Upper lobe of right lung (tissue), 1 donor: ENCODE measurements at regions not wholly inside any gene's neighbourhood (a gene's known extent, or its start where the extent isn't known, plus 50 kb on each side); places are given as distances from the start of the nearest gene placed in this dataset.
A peak's percentile ranks its signal among the peaks of the same experiment; 100 is the strongest.
"Not testable (repeated sequence)": the region's sequence is repeated elsewhere in the genome, so short reads cannot be mapped to it uniquely, and the experiment has no call there.

Experiments used
- ATAC-seq: fragments of 200-7000 bp; cut with Tn5 transposase; one replicate; pipeline ENCODE4 v1.9.1; 2020; ENCODE audit warnings: mild to moderate bottlenecking, moderate library complexity
- DNase-seq: peaks from one replicate; pipeline ENCODE4 v3.0.0-alpha.2; 2020
- H3K27ac ChIP-seq: fragments of 200-600 bp; one replicate; pipeline ENCODE4 v1.8.0; 2022
- H3K27me3 ChIP-seq: fragments of 200-600 bp; one replicate; pipeline ENCODE4 v1.8.0; 2022; ENCODE audit warnings: mild to moderate bottlenecking
- H3K36me3 ChIP-seq: fragments of 200-600 bp; one replicate; pipeline ENCODE4 v1.8.0; 2022
- H3K4me1 ChIP-seq: fragments of 200-600 bp; one replicate; pipeline ENCODE4 v1.8.0; 2022
- H3K4me3 ChIP-seq: fragments of 200-600 bp; one replicate; pipeline ENCODE4 v1.8.0; 2022; ENCODE audit warnings: mild to moderate bottlenecking
- H3K9me3 ChIP-seq: fragments of 200-600 bp; one replicate; pipeline ENCODE4 v1.8.0; 2022
- intact Hi-C: fragments of 100-400 bp; cut with DNase I; formaldehyde crosslinking; loops from one replicate; pipeline ENCODE4 v1.11.0; 2022
- donor health status: DM: no; HTN: yes; CAD: no; lungs with severe emphysema.

- H3K9me3 ChIP-seq, H3K27me3 ChIP-seq, H3K4me1 ChIP-seq, H3K36me3 ChIP-seq, intact Hi-C loops, H3K27ac ChIP-seq, ATAC-seq, H3K4me3 ChIP-seq: not testable (repeated sequence)
- peak; percentile 19 for DNase-seq
These were observed 786.1 kb downstream of the OR4C45 start for GRCh38 chr11:50818789-50819188.
